GM12892 (cell line): ENCODE measurements at regions not wholly inside any gene's neighbourhood (a gene's known extent, or its start where the extent isn't known, plus 50 kb on each side); places are given as distances from the start of the nearest gene placed in this dataset.

Experiments
- DNase-seq: peaks from one replicate; pipeline ENCODE4 v3.0.0; 2011; ENCODE audit not compliant: insufficient read length
- FAIRE-seq: peaks from 2 replicates; lab custom pipeline; 2011; peaks lifted over from hg19 to GRCh38; lab: Jason Lieb, UNC
- POLR2A ChIP-seq: IDR thresholded peaks from 2 replicates; pipeline ENCODE4 v1.6.1; 2011; ENCODE audit warnings: low read depth, low read length, control low read depth
- POLR2AphosphoS5 ChIP-seq: IDR thresholded peaks from 2 replicates; pipeline ENCODE4 v1.6.1; 2011; ENCODE audit warnings: low read depth, low read length, control low read depth
- TAF1 ChIP-seq: IDR thresholded peaks from 2 replicates; pipeline ENCODE4 v1.6.1; 2011; ENCODE audit warnings: low read depth, mild to moderate bottlenecking, control low read depth, low read length, borderline replicate concordance

GRCh38 chr20:52098186-52098585 lies 93.4 kb downstream of the ZFP64 start:
- FAIRE-seq (no peak), DNase-seq (no peak)
- TF ChIP-seq TAF1 (no peak), POLR2A (no peak), POLR2AphosphoS5 (no peak)

- TF ChIP-seq POLR2AphosphoS5, result no peak
- no peak for TF ChIP-seq TAF1
- TF ChIP-seq POLR2A, result no peak
- no peak for FAIRE-seq
These were observed 95.5 kb downstream of the ZFP64 start for GRCh38 chr20:52096117-52096516.

GRCh38 chr20:52094693-52095092 lies 96.9 kb downstream of the ZFP64 start:
- FAIRE-seq, result no peak
- TF ChIP-seq POLR2A, result no peak
- no peak for TF ChIP-seq TAF1
- no peak for TF ChIP-seq POLR2AphosphoS5

More at GRCh38 chr20:52096117-52096516, 95.5 kb downstream of the ZFP64 start:
- DNase-seq, result no peak

GRCh38 chr20:52093575-52093974 lies 98.0 kb downstream of the ZFP64 start:
- no peak for DNase-seq
- TF ChIP-seq POLR2A (no peak), POLR2AphosphoS5 (no peak), TAF1 (no peak)
- no peak for FAIRE-seq

More at GRCh38 chr20:52094693-52095092, 96.9 kb downstream of the ZFP64 start:
- DNase-seq, result no peak

GRCh38 chr20:52090035-52090434 lies 101.5 kb downstream of the ZFP64 start:
- no peak for TF ChIP-seq POLR2A
- no peak for TF ChIP-seq POLR2AphosphoS5
- no peak for DNase-seq
- no peak for FAIRE-seq

- DNase-seq (no peak), FAIRE-seq (no peak)
- TF ChIP-seq POLR2A, result no peak
- no peak for TF ChIP-seq POLR2AphosphoS5
- TF ChIP-seq TAF1, result no peak
These were observed 104.1 kb downstream of the ZFP64 start for GRCh38 chr20:52087471-52087870.

- FAIRE-seq, result no peak
- DNase-seq, result no peak
- no peak for TF ChIP-seq TAF1
- no peak for TF ChIP-seq POLR2AphosphoS5
- TF ChIP-seq POLR2A, result no peak
These were observed 104.7 kb downstream of the ZFP64 start for GRCh38 chr20:52086878-52087277.

GRCh38 chr20:52084727-52085126 lies 106.9 kb downstream of the ZFP64 start:
- TF ChIP-seq TAF1 (no peak), POLR2AphosphoS5 (no peak), POLR2A (no peak)
- FAIRE-seq (no peak), DNase-seq (no peak)

GRCh38 chr20:52083627-52084232 lies 107.8 kb downstream of the ZFP64 start:
- FAIRE-seq (no peak), DNase-seq (no peak)
- TF ChIP-seq POLR2AphosphoS5 (no peak), TAF1 (no peak), POLR2A (no peak)

GRCh38 chr20:52082612-52083011 lies 109.0 kb downstream of the ZFP64 start:
- TF ChIP-seq POLR2AphosphoS5 (no peak), TAF1 (no peak), POLR2A (no peak)
- FAIRE-seq, result no peak
- DNase-seq, result no peak

- DNase-seq (no peak), FAIRE-seq (no peak)
- no peak for TF ChIP-seq TAF1
- no peak for TF ChIP-seq POLR2A
- TF ChIP-seq POLR2AphosphoS5, result no peak
These were observed 109.8 kb downstream of the ZFP64 start for GRCh38 chr20:52081791-52082190.

- TF ChIP-seq TAF1, result no peak
- no peak for TF ChIP-seq POLR2AphosphoS5
- no peak for TF ChIP-seq POLR2A
- DNase-seq (no peak), FAIRE-seq (no peak)
These were observed 110.5 kb downstream of the ZFP64 start for GRCh38 chr20:52081066-52081465.
